HG03135 (cell line): ENCODE measurements at regions not wholly inside any gene's neighbourhood (a gene's known extent, or its start where the extent isn't known, plus 50 kb on each side); places are given as distances from the start of the nearest gene placed in this dataset.
"Not testable (repeated sequence)": the region's sequence is repeated elsewhere in the genome, so short reads cannot be mapped to it uniquely, and the experiment has no call there.

ENCODE experiments used
- ATAC-seq: cut with Tn5 transposase; IDR thresholded peaks from one replicate; pipeline ENCODE4 v1.9.1; 2021; ENCODE audit warnings: mild to moderate bottlenecking, moderate library complexity; ENCODE audit not compliant: unreplicated experiment

- no peak for ATAC-seq
These were observed 1024.7 kb upstream of the TMEFF2 start for GRCh38 chr2:193219413-193219812.

- ATAC-seq: no peak
These were observed 1006.9 kb upstream of the TMEFF2 start for GRCh38 chr2:193201583-193201982.

- ATAC-seq: no peak
These were observed 1004.6 kb upstream of the TMEFF2 start for GRCh38 chr2:193199322-193199721.

GRCh38 chr2:193187816-193188215 lies 993.1 kb upstream of the TMEFF2 start:
- ATAC-seq: no peak

- ATAC-seq: not testable (repeated sequence)
These were observed 976.2 kb upstream of the TMEFF2 start for GRCh38 chr2:193170981-193171380.

GRCh38 chr2:193156480-193156879 lies 961.7 kb upstream of the TMEFF2 start:
- ATAC-seq: no peak

- ATAC-seq: no peak
These were observed 959.3 kb upstream of the TMEFF2 start for GRCh38 chr2:193154076-193154475.

- ATAC-seq: no peak
These were observed 958.8 kb upstream of the TMEFF2 start for GRCh38 chr2:193153576-193153975.

GRCh38 chr2:193142467-193142866 lies 947.7 kb upstream of the TMEFF2 start:
- ATAC-seq: not testable (repeated sequence)

GRCh38 chr2:193141998-193142397 lies 947.3 kb upstream of the TMEFF2 start:
- ATAC-seq: no peak

GRCh38 chr2:193140895-193141294 lies 946.2 kb upstream of the TMEFF2 start:
- ATAC-seq: not testable (repeated sequence)

- no peak for ATAC-seq
These were observed 930.1 kb upstream of the TMEFF2 start for GRCh38 chr2:193124815-193125214.

- ATAC-seq: no peak
These were observed 920.1 kb upstream of the TMEFF2 start for GRCh38 chr2:193114827-193115226.

GRCh38 chr2:193112986-193113385 lies 918.3 kb upstream of the TMEFF2 start:
- ATAC-seq: no peak

GRCh38 chr2:193103064-193103463 lies 908.3 kb upstream of the TMEFF2 start:
- ATAC-seq: no peak

GRCh38 chr2:193101591-193101990 lies 906.9 kb upstream of the TMEFF2 start:
- ATAC-seq: no peak

GRCh38 chr2:193088026-193088425 lies 893.3 kb upstream of the TMEFF2 start:
- ATAC-seq: no peak

GRCh38 chr2:193076995-193077394 lies 882.3 kb upstream of the TMEFF2 start:
- no peak for ATAC-seq

GRCh38 chr2:193074933-193075332 lies 880.2 kb upstream of the TMEFF2 start:
- ATAC-seq: no peak

GRCh38 chr2:193072647-193073046 lies 877.9 kb upstream of the TMEFF2 start:
- no peak for ATAC-seq

GRCh38 chr2:193025556-193025955 lies 830.8 kb upstream of the TMEFF2 start:
- not testable (repeated sequence) for ATAC-seq

GRCh38 chr2:193024791-193025190 lies 830.1 kb upstream of the TMEFF2 start:
- ATAC-seq: no peak

- no peak for ATAC-seq
These were observed 817.1 kb upstream of the TMEFF2 start for GRCh38 chr2:193011870-193012269.

- no peak for ATAC-seq
These were observed 798.3 kb upstream of the TMEFF2 start for GRCh38 chr2:192993059-192993458.
